NCI-H510A treated with DMSO at 0.1 percent for 48 hours (cell line): ENCODE measurements at regions not wholly inside any gene's neighbourhood (a gene's known extent, or its start where the extent isn't known, plus 50 kb on each side); places are given as distances from the start of the nearest gene placed in this dataset.
A peak's percentile ranks its signal among the peaks of the same experiment; 100 is the strongest.
"Not testable (repeated sequence)": the region's sequence is repeated elsewhere in the genome, so short reads cannot be mapped to it uniquely, and the experiment has no call there.

Experiments used
- DNase-seq: peaks from one replicate; lab custom pipeline; 2025; lab: John Stamatoyannopoulos, UW

- DNase-seq: no peak
Observed at GRCh38 chr3:14252321-14253021, 73.9 kb downstream of the LSM3 start.

DNA sequence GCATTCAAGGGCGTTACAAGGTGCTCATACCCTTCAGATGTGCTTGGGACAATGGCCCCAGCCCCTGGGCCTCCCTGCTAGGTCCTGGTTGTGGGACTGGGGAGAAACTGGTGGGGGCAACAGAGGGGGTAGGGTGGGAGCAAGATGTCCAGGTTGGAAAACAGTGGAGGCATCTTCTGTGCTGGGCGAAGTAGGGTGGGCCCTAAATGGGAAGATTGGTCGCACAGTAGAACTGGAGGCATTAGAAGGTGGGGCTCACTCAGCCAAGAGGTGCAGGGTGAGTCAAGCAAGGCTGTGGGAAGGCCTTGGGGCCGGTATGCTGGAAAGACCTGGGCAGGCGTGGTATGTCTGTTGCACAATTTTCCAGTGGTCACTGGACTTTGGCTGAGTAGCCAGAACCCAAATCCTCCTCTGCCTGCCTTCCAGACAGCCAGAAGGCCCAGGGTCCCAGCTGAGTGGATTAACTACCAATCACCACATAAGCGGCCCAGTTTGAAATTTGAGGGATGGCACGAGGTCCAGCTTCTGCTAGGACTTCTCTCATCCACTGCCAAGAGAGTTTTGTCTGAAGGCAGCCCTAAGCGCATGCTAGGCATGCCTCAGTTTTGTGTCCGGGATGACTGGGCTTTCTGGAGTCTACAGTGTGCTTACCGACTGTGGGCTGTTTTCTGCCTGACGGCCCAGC, 74.5 kb downstream of the LSM3 start:
- DNase-seq: no peak

DNA sequence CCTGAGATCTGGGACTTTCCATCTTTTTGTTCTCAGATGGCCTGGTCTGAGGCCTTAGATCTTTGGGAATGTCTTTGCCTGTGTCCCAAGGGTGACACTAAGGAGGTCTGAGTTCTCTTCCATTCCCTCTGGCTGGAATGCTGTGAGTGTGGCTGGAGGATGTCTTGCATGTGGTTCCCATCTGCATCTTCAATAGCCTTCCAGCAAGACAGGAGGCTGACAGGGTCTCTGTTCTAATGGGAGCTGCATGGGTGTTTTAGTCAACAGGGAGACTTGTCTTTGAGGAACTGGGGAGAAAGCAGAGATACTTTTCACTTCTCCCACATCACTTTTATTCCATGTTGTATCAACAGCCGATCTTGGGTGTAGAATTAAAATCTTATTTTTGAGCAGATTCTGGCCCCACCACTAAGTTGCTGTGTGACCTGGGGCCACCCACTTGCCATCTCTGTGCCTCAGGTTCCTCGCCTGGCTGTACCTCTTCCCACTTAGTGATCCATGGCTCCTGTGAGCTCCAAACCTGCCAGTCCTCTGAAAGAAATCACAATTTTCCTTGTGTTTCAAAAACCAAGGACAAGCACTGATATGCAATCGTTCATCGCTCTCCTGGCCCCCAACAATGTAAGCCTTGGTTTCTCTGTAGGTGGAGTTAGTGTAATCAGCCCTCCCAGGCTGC, 75.2 kb downstream of the LSM3 start:
- DNase-seq: no peak

DNA sequence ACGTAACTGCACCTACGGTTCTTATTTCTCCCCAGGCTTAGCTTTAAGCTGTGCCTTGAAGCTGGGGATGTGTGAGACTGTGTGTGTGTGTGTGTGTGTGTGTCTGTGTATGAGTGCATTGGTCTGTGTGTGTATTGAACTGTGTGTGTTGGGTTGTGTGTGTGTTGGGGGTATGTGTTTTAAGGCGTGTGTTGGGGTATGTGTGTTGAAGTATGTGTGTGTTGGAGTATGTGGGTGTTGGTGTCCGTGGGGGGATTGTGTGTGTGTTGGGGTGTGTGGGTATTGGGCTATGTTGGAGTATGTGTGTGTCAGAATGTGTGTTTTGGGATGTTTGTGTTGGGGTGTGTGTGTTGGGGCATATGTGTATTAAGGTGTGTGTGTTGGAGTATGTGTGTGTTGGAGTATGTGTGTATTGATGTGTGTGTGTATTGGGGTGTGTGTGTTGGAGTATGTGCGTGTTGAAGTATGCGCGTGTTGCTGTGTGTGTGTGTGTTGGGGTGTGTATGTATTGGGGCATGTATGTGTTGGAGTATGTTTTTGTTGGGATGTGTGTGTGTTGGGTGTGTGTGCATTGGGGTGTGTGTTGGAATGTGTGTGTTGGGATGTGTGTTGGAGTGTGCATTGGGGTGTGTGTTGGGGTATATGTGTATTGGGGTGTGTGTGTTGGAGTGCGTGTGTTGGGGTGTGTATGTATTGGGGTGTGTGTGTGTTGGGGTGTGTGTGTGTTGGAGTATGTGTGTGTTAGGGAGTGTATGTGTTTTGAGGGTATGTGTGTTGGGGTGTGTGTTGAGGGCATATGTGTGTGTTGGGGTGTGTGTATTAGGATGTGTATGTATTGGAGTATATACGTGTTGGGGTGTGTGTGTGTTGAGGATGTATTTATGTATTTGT, 76.4 kb downstream of the LSM3 start:
- DNase-seq: no peak

- no peak for DNase-seq
Observed at GRCh38 chr3:14256046-14256445, 77.4 kb downstream of the LSM3 start.

DNA sequence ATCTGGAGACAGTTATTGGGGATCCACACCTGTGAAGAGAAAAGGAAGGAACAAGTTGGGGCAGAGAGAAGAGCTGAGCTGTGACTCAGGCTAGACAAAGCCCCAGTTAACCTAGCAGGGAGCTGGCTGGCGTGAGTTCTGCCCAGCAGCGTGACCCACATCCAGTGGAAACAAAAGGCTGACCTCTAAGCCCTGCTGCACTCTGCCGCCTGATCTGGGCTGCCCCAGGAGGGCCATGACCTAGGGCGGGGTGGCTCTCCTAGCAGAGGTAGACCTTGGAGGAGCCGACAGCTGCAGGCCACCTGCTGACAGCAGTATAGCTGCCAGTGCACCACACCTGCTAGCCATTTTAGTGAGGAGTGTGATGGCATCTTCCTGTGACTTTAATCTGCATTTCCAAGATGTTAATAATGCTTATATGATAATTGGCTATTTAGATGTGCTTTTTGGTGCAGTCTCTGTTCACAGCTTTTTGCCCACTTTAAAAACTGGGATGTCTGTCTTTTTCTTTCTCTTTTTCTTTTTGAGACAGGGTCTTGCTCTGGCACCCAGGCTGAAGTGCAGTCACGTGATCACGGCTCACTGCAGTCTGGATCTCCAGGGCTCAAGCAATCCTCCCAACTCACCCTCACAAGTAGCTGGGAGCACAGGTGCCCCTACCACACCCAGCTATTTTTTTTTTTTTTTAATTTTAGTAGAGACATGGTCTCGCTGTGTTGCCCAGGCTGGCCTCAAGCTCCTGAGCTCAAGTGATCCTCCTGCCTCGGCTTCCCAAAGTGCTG, 78.1 kb downstream of the LSM3 start:
- DNase-seq: peak; percentile 16

GRCh38 chr3:14258906-14259904, 80.6 kb downstream of the LSM3 start:
- DNase-seq: no peak

DNA sequence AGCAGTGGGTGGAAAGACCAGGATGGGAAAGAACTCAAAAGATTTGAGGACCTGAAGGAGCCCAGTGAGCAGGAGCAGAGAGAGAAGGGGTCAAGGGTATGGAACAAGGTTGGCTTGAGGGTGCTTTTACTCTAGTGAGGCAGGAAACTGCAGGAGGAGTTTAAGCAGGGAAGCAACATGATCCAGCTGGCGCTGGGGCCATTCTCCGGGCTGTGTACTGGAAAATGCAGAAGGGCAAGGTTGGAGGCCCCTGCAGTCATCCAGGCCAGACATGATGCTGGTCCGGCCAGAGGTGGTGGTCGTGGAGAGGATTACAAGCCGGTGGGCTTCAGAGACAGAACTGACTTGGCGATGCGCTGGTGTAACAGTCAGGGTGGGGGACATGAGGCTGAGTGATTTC, 81.8 kb downstream of the LSM3 start:
- no peak for DNase-seq

DNA sequence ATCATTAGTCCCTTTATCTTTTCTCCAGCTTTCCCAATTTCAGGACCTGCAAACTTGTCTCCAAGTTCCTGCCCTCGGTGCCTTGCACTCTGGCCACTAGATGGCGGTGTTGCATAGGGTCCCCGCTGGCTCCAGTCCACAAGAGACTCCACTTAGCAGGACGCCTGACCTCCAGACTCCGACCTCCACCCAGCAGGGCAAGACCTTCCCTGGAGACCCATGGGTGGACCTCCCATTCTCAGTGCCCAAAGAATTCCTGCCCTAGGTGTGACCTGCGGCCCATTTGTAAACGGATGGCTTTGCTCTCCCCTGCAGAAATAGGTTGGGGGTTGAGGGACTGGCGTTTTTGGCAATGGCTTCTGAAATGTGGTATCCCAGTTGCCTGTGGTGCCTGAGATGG, 82.6 kb downstream of the LSM3 start:
- DNase-seq: peak; percentile 74

DNA sequence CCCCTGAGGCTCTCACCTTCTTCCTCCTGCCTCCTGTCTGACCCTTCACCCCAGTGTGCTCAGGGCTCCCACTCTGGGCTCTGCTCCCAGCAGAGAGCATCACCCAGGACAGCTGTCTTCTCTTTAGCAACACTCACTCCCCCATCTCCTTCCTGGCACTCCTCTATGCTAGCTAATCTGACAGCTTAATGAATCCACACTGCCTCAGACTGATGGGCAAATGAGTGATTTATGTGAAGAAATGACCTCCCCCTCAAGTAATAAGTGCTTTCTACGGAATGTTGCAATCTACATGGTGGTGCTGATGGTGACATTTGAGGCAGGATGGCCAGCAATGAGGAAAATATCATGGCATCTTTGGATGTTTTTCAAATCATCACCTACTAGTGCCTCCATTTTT, 83.6 kb downstream of the LSM3 start:
- no peak for DNase-seq

- no peak for DNase-seq
Observed at GRCh38 chr3:14262867-14263266, 84.2 kb downstream of the LSM3 start.

- no peak for DNase-seq
Observed at GRCh38 chr3:14263317-14264005, 84.8 kb downstream of the LSM3 start.

DNA sequence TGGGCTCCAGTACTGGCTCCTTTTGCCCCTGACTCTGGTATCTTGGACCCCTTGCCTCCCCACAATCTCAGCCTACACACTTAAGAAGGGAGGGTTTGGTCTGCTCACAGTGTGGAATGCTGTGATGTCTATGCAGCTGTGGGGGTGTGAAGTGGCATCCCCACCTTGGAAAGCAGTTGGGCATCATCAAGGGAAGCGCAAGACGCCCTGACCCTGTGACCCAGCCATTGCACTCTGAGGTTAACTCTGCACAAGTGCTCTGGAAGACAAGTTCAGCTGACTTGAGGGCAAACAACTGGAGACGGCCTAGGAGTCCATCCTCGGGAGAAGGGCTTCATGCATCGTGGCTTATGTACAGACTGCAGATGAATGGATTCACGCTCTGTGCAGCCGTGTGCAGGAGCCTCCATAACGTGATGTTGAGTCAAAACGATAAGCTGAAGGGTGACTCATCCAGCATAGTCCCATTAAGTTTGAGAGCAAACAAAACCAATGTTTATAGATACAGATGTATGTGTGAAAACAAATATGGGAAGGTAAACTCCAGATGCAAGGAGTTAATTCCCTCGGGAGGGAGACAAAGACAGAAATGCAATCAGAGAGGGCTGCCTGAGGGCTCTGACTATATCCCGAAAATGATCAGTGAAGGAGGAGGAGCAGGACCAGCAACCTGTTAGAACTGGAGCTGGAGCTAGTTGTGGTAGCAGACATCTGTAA, 86.8 kb downstream of the LSM3 start:
- peak; percentile 52 for DNase-seq

GRCh38 chr3:14266361-14266760, 87.7 kb downstream of the LSM3 start:
- DNase-seq: no peak

DNA sequence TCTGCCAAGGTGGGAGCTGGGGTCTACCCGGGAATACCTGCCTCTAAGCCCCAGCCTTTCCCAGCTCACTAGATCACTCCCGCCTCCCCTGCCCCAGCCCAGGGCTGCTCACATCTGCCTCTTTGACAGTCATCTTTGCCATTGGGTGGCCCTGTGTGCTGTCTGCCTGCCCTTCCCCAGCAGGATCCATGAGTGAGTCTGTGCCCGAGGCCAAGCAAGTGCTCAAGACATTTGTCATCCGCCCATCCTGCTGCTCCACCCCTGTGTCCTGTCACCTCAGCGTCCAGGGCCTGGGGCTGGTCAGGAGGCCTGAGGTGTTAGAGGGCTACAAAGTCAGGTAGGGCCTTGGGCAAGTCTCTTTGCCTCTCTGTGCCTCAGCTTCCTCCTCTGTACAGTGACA, 89.4 kb downstream of the LSM3 start:
- DNase-seq: no peak

DNA sequence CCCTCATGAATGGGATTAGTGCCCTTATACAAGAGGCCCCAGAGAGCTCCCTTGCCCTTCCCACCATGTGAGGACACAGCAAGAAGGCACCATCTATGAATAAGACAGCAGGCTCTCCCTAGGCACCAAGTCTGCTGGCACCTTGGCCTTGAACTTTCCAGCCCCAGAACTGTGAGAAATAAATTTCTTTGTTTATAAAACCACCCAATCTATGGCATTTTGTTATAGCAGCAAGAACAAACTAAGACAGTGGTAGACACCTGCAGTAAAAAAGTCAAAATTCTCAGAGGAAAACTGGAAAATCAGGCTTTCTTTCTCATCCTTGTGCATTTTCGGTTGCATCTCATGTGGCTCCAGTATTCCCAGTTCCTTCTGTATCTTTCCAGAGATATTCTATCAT, 90.3 kb downstream of the LSM3 start:
- no peak for DNase-seq

DNA sequence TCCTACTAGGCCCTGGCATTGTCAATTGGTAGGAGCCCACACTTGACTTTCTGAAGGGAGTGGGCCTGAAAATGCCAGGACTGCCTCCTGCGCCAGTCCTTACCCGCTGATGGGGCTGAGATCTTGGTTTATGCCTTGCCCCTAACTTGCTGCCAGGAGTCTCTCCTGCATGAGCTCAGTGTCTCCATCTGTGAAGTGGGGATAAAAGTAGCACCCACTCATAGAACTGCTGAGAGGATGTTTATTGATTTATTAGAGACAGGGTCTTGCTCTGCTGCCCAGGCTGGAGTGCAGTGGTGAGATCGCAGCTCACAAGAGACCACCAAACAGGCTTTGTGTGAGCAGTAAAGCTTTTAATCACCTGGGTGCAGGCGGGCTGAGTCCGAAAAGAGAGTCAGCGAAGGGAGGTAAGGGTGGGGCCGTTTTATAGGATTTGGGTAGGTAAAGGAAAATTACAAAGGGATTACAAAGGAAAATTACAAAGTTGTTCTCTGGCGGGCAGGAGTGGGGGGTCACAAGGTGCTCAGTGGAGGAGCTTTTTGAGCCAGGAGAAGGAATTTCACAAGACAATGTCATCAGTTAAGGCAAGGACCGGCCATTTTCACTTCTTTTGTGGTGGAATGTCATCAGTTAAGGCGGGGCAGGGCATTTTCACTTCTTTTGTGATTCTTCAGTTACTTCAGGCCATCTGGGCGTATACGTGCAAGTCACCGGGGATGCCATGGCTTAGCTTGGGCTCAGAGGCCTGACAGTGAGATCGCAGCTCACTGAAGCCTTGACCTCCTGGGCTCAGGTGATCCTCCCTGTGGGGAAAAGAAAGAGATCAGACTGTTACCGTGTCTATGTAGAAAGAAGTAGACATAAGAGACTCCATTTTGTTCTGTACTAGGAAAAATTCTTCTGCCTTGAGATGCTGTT, 93.7 kb downstream of the LSM3 start:
- DNase-seq: not testable (repeated sequence)
